ENCODE measurements at regions not wholly inside any gene's neighbourhood (a gene's known extent, or its start where the extent isn't known, plus 50 kb on each side); places are given as distances from the start of the nearest gene placed in this dataset.
A peak's percentile ranks its signal among the peaks of the same experiment; 100 is the strongest.

GRCh38 chr10:128275388-128276177 is 149.4 kb upstream of the MKI67 start:
- intact Hi-C loops (cut with micrococcal nuclease): no loop called here
- ATAC-seq (no peak), DNase-seq (no peak)

GRCh38 chr10:128277267-128277840 is 151.1 kb upstream of the MKI67 start:
- no peak for ATAC-seq
- intact Hi-C loops (cut with micrococcal nuclease): no loop called here
- DNase-seq: no peak

GRCh38 chr10:128278362-128278761 is 152.1 kb upstream of the MKI67 start:
- ATAC-seq: no peak
- intact Hi-C loops (cut with micrococcal nuclease): no loop called here
- DNase-seq: no peak

DNA sequence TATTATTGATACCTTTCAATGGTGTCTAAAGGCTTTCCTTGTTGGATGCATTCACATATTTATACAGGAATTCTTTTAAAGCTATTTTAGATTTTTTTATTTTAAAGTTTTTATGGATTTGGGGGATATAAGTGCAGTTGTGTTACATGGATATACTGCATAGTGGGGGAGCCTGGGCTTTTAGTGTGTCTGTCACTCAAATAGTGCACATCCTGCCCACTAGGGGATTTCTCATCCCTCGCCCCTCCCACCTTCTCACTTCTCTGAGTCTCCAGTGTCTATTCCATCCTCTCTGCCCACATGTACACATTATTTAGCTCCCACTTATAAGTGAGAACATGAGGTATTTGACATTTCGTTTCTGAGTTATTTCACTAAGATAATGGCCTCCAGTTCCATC is 154.0 kb upstream of the MKI67 start:
- ATAC-seq (no peak), DNase-seq (no peak)
- intact Hi-C loops (cut with micrococcal nuclease): no loop called here

GRCh38 chr10:128281343-128281742 is 155.1 kb upstream of the MKI67 start:
- ATAC-seq (no peak), DNase-seq (no peak)
- intact Hi-C loops (cut with micrococcal nuclease): no loop called here

DNA sequence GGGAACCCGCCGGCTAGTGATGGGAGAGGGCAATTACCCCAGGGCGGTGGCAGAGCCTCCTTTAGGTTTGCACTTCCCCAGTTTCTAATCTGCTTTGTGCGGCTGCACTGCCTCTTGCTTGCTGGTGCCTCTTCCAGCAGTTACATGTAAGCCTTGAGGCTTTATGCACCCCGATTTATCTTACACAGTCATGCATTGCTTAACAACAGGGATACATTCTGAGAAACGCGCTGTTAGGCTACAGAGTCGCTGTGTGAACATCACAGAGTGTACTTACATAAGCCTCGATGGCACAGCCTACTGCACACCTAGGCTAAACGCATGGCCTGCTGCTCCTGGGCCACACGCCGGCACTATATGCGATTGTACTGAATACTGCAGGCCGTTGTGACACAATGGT is 155.6 kb upstream of the MKI67 start:
- no peak for DNase-seq
- intact Hi-C loops (cut with micrococcal nuclease): no loop called here
- ATAC-seq: no peak

DNA sequence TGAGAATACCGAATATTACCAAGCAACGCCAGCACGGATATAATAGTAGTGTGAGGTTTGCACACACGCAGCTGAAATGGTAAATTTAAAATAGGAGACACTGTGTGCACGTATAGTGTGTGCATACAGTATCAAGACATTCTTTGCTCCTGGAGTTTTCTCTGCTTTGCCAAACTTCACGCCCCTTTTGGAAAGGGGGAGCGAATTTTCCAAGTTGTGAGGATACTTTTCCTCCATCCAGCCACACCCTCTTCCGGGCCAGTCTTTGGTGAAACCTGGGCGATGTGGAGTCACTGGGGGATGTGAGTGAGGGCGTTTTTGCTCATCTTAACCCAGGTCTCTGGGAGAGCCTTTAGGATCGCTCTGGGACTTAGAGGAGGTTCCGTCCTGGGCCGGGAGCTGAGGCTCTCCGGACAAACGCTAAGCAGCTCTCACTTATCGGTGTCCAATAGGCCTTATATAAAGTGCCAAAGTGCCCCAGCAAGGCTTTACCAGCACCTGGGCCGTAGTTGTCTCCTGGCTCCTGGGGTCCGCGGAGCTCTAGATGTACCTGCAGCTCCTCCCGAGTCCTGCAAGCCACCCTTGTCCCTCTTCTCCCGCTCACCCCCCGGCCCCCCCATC is 160.0 kb upstream of the MKI67 start:
- ATAC-seq: no peak
- no peak for DNase-seq
- intact Hi-C loops (cut with micrococcal nuclease): no loop called here

- DNase-seq: no peak
- intact Hi-C loops (cut with micrococcal nuclease): no loop called here
Measured at GRCh38 chr10:128286762-128287500, 160.7 kb upstream of the MKI67 start.

GRCh38 chr10:128287921-128288320 is 161.7 kb upstream of the MKI67 start:
- no peak for DNase-seq
- ATAC-seq: no peak
- intact Hi-C loops (cut with micrococcal nuclease): no loop called here

More at GRCh38 chr10:128286762-128287500, 160.7 kb upstream of the MKI67 start:
- ATAC-seq: no peak

DNA sequence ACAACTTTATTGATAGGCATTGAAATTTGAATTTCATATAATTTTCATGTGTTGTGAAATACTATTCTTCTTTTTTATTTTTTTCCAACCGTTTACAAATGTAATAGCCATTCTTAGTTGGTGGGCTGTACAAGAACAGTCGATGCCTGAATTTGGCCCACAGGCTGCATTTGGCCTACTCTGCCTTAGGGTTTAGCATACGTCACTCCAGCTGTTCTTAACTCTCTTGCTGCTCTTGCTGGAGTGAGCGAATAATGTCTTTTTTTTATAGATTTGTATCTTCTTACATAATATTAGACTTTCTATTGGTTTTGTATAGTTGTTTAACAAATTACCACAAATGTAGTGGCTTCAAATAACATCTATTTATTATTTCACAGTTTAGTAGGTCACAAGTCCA is 163.4 kb upstream of the MKI67 start:
- intact Hi-C loops (cut with micrococcal nuclease): no loop called here
- no peak for ATAC-seq
- DNase-seq: no peak

DNA sequence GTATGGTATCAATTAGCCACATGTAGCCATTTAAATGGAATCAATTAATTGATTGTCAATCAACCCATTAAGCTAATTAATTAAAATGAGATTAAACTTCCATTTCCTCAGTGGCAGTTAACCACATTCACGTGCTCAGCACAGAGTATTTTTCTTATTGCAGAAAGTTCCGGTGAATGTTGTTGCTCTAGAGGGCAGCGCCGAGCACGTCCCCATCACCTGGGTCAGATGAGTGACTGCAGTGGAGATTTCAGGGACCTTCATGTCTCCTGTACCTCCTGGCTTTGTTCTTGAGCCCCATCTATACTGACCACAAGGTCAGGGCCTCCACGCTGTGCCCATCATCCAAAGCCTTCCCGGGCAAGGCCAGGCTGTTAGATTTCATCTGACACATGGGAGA is 168.8 kb upstream of the MKI67 start:
- DNase-seq (no peak), ATAC-seq (no peak)
- intact Hi-C loops (cut with micrococcal nuclease): no loop called here

DNA sequence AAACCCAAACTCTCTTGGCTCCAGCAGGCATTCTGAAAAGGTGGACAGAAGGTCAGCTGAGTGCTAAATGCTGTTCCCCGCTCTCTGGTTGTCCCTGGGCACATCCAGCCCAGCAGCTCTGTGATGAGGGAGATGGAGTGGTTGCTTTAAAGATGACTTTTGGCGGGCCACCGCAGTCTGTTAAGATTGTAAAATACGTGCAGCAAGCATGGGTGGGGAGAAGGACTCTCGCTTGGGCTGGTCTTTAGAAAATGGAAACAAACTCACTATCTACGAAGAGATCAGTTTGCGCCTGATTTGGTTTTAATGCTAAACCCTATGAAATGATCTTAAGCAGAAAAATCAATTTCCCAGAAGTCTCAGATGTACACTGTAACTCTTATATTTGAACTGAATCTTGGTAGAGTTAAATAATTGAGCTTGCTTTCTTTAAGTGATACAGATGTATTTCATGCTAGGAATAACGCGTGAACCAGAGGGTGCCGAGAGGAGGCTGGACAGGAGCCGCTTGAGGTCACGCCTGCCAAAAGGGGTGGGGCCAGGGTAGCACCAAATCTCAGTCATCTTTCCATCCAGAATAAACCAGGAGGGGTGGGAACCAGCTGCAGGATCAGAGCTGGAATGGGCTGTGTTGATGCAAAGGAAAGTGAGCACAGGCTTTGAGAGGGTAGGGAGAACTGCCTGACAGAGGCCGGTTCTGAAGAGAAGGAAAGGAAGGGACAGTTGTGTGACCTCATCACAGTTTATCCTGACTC is 170.2 kb upstream of the MKI67 start:
- ATAC-seq: peak; percentile 76
- peak; percentile 76 for DNase-seq
- intact Hi-C loops (cut with micrococcal nuclease): no loop called here

GRCh38 chr10:128297709-128298378 is 171.6 kb upstream of the MKI67 start:
- ATAC-seq (peak; percentile 87), DNase-seq (peak; percentile 42)
- intact Hi-C loops (cut with micrococcal nuclease): no loop called here

DNA sequence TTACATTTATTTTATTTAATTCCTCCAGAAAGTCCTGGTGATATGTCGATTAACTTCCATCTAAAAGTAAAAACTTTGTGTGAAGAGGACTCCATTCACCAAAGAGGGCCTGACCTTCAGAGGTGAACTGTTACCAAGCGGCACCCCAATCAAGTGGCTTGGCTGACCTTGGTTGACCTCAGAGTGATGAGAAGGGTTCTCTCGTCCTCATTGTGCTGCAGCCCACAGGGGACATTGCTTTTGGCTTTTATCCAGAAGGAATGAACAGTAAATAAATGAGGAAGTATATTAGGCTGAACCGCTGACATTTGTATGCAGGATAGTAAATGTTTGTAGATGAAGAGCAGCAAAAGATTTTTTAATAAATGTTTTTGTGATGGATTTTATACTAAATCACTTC is 172.4 kb upstream of the MKI67 start:
- DNase-seq (no peak), ATAC-seq (no peak)
- intact Hi-C loops (cut with micrococcal nuclease): no loop called here

- ATAC-seq (no peak), DNase-seq (no peak)
- intact Hi-C loops (cut with micrococcal nuclease): no loop called here
Measured at GRCh38 chr10:128300290-128300824, 174.1 kb upstream of the MKI67 start.

DNA sequence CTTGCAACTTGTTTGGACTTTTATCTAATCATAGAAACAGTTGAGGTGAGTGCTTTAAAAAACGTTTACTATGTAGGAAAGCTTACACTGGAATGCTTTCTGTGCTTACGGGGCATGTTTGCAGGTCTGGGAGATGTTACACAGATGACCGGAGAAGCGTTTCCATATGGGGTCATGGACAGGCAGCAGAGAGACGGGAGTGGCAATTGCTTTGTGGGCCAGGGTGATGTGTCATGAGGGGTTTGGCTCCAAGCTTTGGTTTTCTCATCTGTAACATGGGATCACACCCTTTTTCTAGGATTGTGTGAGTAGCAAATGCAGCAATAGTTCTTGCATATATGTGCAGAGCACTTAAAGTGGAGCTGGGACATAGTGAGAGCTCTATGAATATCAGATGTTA is 174.8 kb upstream of the MKI67 start:
- intact Hi-C loops (cut with micrococcal nuclease): no loop called here
- ATAC-seq: no peak
- no peak for DNase-seq

DNA sequence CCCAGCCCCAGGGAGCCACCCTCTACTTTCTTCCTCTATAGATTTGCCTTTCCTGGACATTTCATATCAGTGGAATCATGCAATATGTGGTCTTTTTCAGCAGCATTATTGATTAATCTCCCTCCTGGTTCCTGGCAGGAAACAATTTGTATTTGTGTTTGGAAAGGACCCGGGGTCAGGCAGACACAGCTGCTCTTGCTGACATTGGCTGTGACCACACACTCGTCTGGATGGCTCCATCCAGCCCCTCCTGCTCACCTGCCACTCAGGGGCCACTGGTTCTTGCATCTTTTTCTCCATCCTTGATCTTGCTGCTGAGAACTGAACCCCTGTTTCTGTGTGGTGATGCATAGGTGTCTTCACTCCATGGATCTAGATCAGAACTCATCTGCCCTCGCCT is 176.6 kb upstream of the MKI67 start:
- intact Hi-C loops (cut with micrococcal nuclease): no loop called here
- DNase-seq: no peak
- no peak for ATAC-seq

DNA sequence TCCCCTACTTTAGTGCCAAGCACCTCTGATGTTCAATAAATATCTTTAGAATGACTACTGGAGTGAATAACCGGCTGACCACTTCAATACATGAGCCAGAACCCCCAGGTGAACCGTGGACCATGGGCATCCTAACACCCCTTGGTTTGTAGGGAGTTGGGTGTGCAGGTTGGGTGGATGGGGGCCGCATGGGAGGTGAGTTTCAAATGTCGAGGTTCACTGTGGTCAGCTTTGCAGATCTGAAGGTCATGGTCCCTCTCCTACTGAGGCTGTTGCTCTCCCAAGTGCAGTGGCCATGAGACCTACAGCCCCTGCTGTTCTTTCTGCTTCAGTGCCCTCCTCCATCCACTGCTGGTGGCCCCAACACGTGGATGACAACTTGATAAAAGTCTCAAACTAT is 178.0 kb upstream of the MKI67 start:
- no peak for ATAC-seq
- intact Hi-C loops (cut with micrococcal nuclease): no loop called here
- DNase-seq: no peak
